ENCODE measurements at regions not wholly inside any gene's neighbourhood (a gene's known extent, or its start where the extent isn't known, plus 50 kb on each side); places are given as distances from the start of the nearest gene placed in this dataset.
"Not testable (repeated sequence)": the region's sequence is repeated elsewhere in the genome, so short reads cannot be mapped to it uniquely, and the experiment has no call there.

- 70% methylated on average over 2 of the region's 2 CpGs for WGBS
- DNase-seq (ENCODE audit: low spot score); H3K4me1 ChIP-seq (ENCODE audit: control insufficient read depth in 4 of 4, insufficient read depth in 4 of 4, low read length in 3 of 4); H3K27me3 ChIP-seq (ENCODE audit: control insufficient read depth in 4 of 4, insufficient read depth in 4 of 4, low read length in 3 of 4); H3K9ac ChIP-seq (ENCODE audit: low read depth in 1 of 2, low read length in 2 of 2); H3K27ac ChIP-seq (ENCODE audit: low read depth in 1 of 2, low read length in 2 of 2); H3K9me3 ChIP-seq (ENCODE audit: control insufficient read depth in 4 of 4, low read length in 3 of 4); H3K4me3 ChIP-seq (ENCODE audit: low read depth in 1 of 3, low read length in 3 of 3); H3K36me3 ChIP-seq (ENCODE audit: control insufficient read depth in 4 of 4, insufficient read depth in 3 of 4, low read depth in 1 of 4, low read length in 3 of 4): not testable (repeated sequence)
These were observed 99.1 kb upstream of the SMLR1 start for GRCh38 chr6:130728064-130728463.

GRCh38 chr6:130730600-130730999 lies 96.6 kb upstream of the SMLR1 start:
- Histone ChIP-seq H3K36me3 (ENCODE audit: control insufficient read depth in 4 of 4, insufficient read depth in 3 of 4, low read depth in 1 of 4, low read length in 3 of 4) (no peaks in the 10 kb centered on the region), H3K27me3 (ENCODE audit: control insufficient read depth in 4 of 4, insufficient read depth in 4 of 4, low read length in 3 of 4) (no peaks in the 10 kb centered on the region), H3K4me1 (ENCODE audit: control insufficient read depth in 4 of 4, insufficient read depth in 4 of 4, low read length in 3 of 4) (no peaks in the 10 kb centered on the region), H3K9ac (ENCODE audit: low read depth in 1 of 2, low read length in 2 of 2) (no peak overlapping the region), H3K4me3 (ENCODE audit: low read depth in 1 of 3, low read length in 3 of 3) (no peak overlapping the region), H3K9me3 (ENCODE audit: control insufficient read depth in 4 of 4, low read length in 3 of 4) (no peaks in the 10 kb centered on the region), H3K27ac (ENCODE audit: low read depth in 1 of 2, low read length in 2 of 2) (no peak overlapping the region)
- TF ChIP-seq YY1 (IDR thresholded peaks at IDR 0.05) (no peak), HNF4G (IDR thresholded peaks at IDR 0.05) (no peak), RAD21 (IDR thresholded peaks at IDR 0.05) (no peak), JUND (IDR thresholded peaks at IDR 0.05) (no peak), HNF4A (conservative IDR thresholded peaks at IDR 0.05) (no peak), FOXA2 (IDR thresholded peaks at IDR 0.05) (no peak)
- DNase-seq (ENCODE audit: low spot score) = no peak

GRCh38 chr6:130734161-130734560 lies 93.0 kb upstream of the SMLR1 start:
- DNase-seq (ENCODE audit: low spot score) = no peak
- no peak for TF ChIP-seq ATF3 (IDR thresholded peaks at IDR 0.05)
- no peak for TF ChIP-seq YY1 (IDR thresholded peaks at IDR 0.05)
- TF ChIP-seq FOXA2 (IDR thresholded peaks at IDR 0.05) = no peak
- no peak for TF ChIP-seq JUND (IDR thresholded peaks at IDR 0.05)
- TF ChIP-seq ZBTB33 (IDR thresholded peaks at IDR 0.05) = no peak
- TF ChIP-seq NR2F2 (IDR thresholded peaks at IDR 0.05) = no peak
- TF ChIP-seq TAF1 (conservative IDR thresholded peaks at IDR 0.05) = no peak
- no peak for TF ChIP-seq REST (IDR thresholded peaks at IDR 0.05)
- TF ChIP-seq FOXA1 (IDR thresholded peaks at IDR 0.05) = no peak
- TF ChIP-seq RAD21 (IDR thresholded peaks at IDR 0.05) = no peak
- TF ChIP-seq SP1 (IDR thresholded peaks at IDR 0.05) = no peak
- no peak for TF ChIP-seq EGR1 (IDR thresholded peaks at IDR 0.05; ENCODE audit: low read depth in 2 of 2)
- no peak for TF ChIP-seq HNF4A (conservative IDR thresholded peaks at IDR 0.05)
- no peak for TF ChIP-seq RXRA (IDR thresholded peaks at IDR 0.05)
- TF ChIP-seq HNF4G (IDR thresholded peaks at IDR 0.05) = no peak
- TF ChIP-seq CTCF (IDR thresholded peaks at IDR 0.05; ENCODE audit: low read depth, low read length, missing input control) = no peak
- no peak for TF ChIP-seq GABPA (IDR thresholded peaks at IDR 0.05 in 1 of 2, conservative IDR thresholded peaks at IDR 0.05 in 1 of 2)
- no peak for TF ChIP-seq MAX (IDR thresholded peaks at IDR 0.05)
- Histone ChIP-seq H3K36me3 (ENCODE audit: control insufficient read depth in 4 of 4, insufficient read depth in 3 of 4, low read depth in 1 of 4, low read length in 3 of 4) (no peaks in the 10 kb centered on the region), H3K9me3 (ENCODE audit: control insufficient read depth in 4 of 4, low read length in 3 of 4) (no peaks in the 10 kb centered on the region), H3K27ac (ENCODE audit: low read depth in 1 of 2, low read length in 2 of 2) (no peak overlapping the region), H3K4me1 (ENCODE audit: control insufficient read depth in 4 of 4, insufficient read depth in 4 of 4, low read length in 3 of 4) (no peaks in the 10 kb centered on the region), H3K9ac (ENCODE audit: low read depth in 1 of 2, low read length in 2 of 2) (no peak overlapping the region), H3K27me3 (ENCODE audit: control insufficient read depth in 4 of 4, insufficient read depth in 4 of 4, low read length in 3 of 4) (no peaks in the 10 kb centered on the region), H3K4me3 (ENCODE audit: low read depth in 1 of 3, low read length in 3 of 3) (no peak overlapping the region)
- 84% methylated on average over 3 of the region's 3 CpGs for WGBS
